ENCODE measurements at regions not wholly inside any gene's neighbourhood (a gene's known extent, or its start where the extent isn't known, plus 50 kb on each side); places are given as distances from the start of the nearest gene placed in this dataset.

DNA sequence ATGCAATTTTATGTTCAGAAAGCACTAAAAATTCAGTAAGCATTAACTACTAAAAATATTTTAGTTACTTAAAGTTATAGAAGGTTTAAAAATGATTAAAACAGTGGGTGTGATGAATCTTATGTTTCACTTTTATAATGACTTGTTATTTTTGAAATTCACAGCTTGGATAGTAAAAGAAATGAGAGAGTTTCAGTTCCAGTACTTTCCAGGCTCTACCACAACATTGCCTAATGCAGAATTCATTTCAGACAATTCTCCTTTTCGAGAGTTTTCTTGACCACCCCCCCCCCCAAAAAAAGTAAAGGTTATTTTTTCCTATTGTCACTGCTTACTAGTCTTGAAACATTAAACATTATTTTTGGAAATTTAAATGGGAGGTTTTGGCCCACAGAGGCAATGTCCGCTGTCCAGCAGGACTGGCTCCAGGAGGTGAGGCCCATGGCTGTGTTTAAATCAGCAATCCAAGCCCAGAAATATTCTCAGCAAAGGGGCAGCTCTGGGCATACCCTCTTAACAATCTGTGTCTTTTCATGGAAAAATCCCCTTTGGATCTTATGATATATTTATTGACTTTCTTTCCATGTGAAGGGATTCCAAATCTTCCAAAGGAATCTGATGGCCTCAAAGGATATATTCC lies 519.9 kb downstream of the MAFB start:
- TF ChIP-seq SPI1 (IDR thresholded peaks at IDR 0.05; ENCODE audit: borderline replicate concordance, low read depth) (no peak), POLR2AphosphoS5 (IDR thresholded peaks at IDR 0.05; ENCODE audit: low read depth) (no peak), GABPA (IDR thresholded peaks at IDR 0.05; ENCODE audit: low read depth) (no peak)
- TF ChIP-seq, protein P1, sequence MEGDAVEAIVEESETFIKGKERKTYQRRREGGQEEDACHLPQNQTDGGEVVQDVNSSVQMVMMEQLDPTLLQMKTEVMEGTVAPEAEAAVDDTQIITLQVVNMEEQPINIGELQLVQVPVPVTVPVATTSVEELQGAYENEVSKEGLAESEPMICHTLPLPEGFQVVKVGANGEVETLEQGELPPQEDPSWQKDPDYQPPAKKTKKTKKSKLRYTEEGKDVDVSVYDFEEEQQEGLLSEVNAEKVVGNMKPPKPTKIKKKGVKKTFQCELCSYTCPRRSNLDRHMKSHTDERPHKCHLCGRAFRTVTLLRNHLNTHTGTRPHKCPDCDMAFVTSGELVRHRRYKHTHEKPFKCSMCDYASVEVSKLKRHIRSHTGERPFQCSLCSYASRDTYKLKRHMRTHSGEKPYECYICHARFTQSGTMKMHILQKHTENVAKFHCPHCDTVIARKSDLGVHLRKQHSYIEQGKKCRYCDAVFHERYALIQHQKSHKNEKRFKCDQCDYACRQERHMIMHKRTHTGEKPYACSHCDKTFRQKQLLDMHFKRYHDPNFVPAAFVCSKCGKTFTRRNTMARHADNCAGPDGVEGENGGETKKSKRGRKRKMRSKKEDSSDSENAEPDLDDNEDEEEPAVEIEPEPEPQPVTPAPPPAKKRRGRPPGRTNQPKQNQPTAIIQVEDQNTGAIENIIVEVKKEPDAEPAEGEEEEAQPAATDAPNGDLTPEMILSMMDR (IDR thresholded peaks at IDR 0.05; ENCODE audit: insufficient read depth, low read length), result no peak

DNA sequence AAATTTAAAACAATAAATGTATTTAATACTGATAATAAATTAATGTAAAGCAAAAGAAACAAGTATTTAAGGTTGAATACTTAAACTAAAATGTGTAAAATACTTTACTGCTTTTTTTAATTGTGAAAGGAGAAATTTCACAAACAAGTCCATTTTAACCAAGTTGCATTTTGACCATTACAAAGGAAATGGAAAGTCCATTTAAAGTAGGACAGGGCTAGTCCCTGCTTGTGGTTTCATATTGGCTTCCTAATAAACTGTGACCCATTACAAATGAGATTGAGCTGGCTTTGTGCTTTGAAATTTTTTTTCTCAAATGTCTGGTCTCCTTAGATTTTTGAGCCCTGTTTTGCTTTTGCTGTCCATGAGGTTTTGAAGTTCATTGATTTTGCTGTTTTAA lies 527.6 kb downstream of the MAFB start:
- TF ChIP-seq REST (IDR thresholded peaks at IDR 0.05; ENCODE audit: insufficient replicate concordance, low read depth) (no peak), SPI1 (IDR thresholded peaks at IDR 0.05; ENCODE audit: borderline replicate concordance, low read depth) (no peak), POLR2AphosphoS5 (IDR thresholded peaks at IDR 0.05; ENCODE audit: low read depth) (no peak), GABPA (IDR thresholded peaks at IDR 0.05; ENCODE audit: low read depth) (no peak)
- TF ChIP-seq, protein P1 (IDR thresholded peaks at IDR 0.05; ENCODE audit: insufficient read depth, low read length), result no peak
- Histone ChIP-seq H3K27ac (replicated peaks) (no peak overlapping the region), H3K27me3 (ENCODE audit: insufficient read depth, poor library complexity, severe bottlenecking) (peaks cover 2% of the 10 kb centered on the region), H3K4me3 (replicated peaks; ENCODE audit: insufficient read depth, low read length) (no peak overlapping the region)
- DNase-seq (ENCODE audit: low read depth in 1 of 2, low spot score in 1 of 2), result no peak

More for the DNA sequence above, 519.9 kb downstream of the MAFB start:
- no peak overlapping the region for H3K27ac ChIP-seq (replicated peaks)
- peaks cover 4% of the 10 kb centered on the region for H3K27me3 ChIP-seq (ENCODE audit: insufficient read depth, poor library complexity, severe bottlenecking)
- no peak overlapping the region for H3K4me3 ChIP-seq (replicated peaks; ENCODE audit: insufficient read depth, low read length)
- no peak for DNase-seq (ENCODE audit: low read depth in 1 of 2, low spot score in 1 of 2)

- DNase-seq (ENCODE audit: low read depth in 1 of 2, low spot score in 1 of 2), result peak; percentile 21 to 55
- Histone ChIP-seq H3K27me3 (ENCODE audit: insufficient read depth, poor library complexity, severe bottlenecking) (peaks cover 2% of the 10 kb centered on the region), H3K27ac (replicated peaks) (no peak overlapping the region), H3K4me3 (replicated peaks; ENCODE audit: insufficient read depth, low read length) (no peak overlapping the region)
- no peak for TF ChIP-seq GABPA (IDR thresholded peaks at IDR 0.05; ENCODE audit: low read depth)
- TF ChIP-seq, protein P1 (IDR thresholded peaks at IDR 0.05; ENCODE audit: insufficient read depth, low read length), result peak; percentile 89
These were observed 528.9 kb downstream of the MAFB start for GRCh38 chr20:40160097-40160550.

- no peak for DNase-seq (ENCODE audit: low read depth in 1 of 2, low spot score in 1 of 2)
- Histone ChIP-seq H3K27me3 (ENCODE audit: insufficient read depth, poor library complexity, severe bottlenecking) (no peaks in the 10 kb centered on the region), H3K4me3 (replicated peaks; ENCODE audit: insufficient read depth, low read length) (no peak overlapping the region), H3K27ac (replicated peaks) (no peak overlapping the region)
- no peak for TF ChIP-seq REST (IDR thresholded peaks at IDR 0.05; ENCODE audit: insufficient replicate concordance, low read depth)
- TF ChIP-seq, protein P1 (IDR thresholded peaks at IDR 0.05; ENCODE audit: insufficient read depth, low read length), result no peak
- no peak for TF ChIP-seq GABPA (IDR thresholded peaks at IDR 0.05; ENCODE audit: low read depth)
- TF ChIP-seq POLR2AphosphoS5 (IDR thresholded peaks at IDR 0.05; ENCODE audit: low read depth), result no peak
- TF ChIP-seq SPI1 (IDR thresholded peaks at IDR 0.05; ENCODE audit: borderline replicate concordance, low read depth), result no peak
These were observed 529.8 kb downstream of the MAFB start for GRCh38 chr20:40159276-40159675.
